Ovary (tissue), 3 donors: ENCODE measurements at regions not wholly inside any gene's neighbourhood (a gene's known extent, or its start where the extent isn't known, plus 50 kb on each side); places are given as distances from the start of the nearest gene placed in this dataset.

Experiments used
- EP300 ChIP-seq: sonication (generic); formaldehyde crosslinking; IDR thresholded peaks from one replicate; pipeline ENCODE4 v1.6.1; 2017; ENCODE audit warnings: antibody characterized with exemption
- TF ChIP-seq, protein P1 (sequence below), 3 donors: fragments of 450-650 bp in 2 of 3; fragments of 200-600 bp in 1 of 3; IDR thresholded peaks; one replicate each; pipeline versions ENCODE4 v1.5.1 to v1.8.0; 2016 to 2022; ENCODE audit warnings: antibody characterized with exemption in 3 of 3, mild to moderate bottlenecking in 1 of 3
- donor health status: DM: no; HTN: no; CAD: no.

DNA sequence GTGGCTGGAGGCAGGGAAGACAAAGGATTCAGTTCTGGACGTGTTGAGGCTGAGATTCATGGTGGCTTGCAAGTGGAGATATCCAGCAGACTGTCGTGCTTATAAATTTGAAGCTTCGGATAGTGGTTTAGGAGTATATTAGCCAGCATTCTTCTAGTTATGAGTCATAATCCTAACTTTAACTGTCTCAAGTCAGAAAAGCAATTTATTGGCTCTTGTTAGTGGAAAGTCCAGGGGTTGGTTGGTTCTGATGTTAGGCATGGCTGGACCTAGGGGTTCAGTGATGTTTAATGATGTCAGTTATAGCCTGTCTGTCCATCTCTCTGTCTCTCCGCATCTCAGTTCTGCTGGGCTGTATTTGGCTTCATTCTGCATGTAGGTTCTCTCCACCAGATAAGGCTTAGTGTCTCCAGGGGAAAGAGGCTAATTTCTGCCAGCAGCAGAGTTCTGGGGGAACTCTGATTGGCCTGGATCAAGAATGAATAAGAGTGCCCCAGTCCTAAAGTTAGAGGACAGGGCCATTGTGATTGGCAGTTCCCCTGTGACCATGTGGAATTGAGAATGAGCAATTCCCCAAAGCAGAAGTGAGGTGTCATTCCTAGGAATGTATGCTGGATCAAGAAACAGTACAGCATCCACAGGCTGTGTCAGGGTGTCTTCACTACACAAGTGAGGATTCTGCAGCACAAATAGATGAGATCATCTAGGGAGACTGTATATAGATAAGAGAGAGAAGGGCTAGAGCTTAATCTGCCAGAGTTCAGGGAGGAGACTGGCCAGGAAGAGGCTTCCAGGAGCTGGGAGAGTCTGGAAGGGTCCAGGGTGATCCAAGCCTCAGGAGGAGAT lies 72.9 kb upstream of the SHB start:
- TF ChIP-seq, protein P1, sequence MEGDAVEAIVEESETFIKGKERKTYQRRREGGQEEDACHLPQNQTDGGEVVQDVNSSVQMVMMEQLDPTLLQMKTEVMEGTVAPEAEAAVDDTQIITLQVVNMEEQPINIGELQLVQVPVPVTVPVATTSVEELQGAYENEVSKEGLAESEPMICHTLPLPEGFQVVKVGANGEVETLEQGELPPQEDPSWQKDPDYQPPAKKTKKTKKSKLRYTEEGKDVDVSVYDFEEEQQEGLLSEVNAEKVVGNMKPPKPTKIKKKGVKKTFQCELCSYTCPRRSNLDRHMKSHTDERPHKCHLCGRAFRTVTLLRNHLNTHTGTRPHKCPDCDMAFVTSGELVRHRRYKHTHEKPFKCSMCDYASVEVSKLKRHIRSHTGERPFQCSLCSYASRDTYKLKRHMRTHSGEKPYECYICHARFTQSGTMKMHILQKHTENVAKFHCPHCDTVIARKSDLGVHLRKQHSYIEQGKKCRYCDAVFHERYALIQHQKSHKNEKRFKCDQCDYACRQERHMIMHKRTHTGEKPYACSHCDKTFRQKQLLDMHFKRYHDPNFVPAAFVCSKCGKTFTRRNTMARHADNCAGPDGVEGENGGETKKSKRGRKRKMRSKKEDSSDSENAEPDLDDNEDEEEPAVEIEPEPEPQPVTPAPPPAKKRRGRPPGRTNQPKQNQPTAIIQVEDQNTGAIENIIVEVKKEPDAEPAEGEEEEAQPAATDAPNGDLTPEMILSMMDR (IDR thresholded peaks at IDR 0.05), result no peak
- TF ChIP-seq EP300, result no peak
